ENCODE measurements at regions not wholly inside any gene's neighbourhood (a gene's known extent, or its start where the extent isn't known, plus 50 kb on each side); places are given as distances from the start of the nearest gene placed in this dataset.

GRCh38 chr4:87745064-87745807 lies 54.1 kb upstream of the IBSP start:
- no peaks in the 10 kb centered on the region for H3K27me3 ChIP-seq (ENCODE audit: control insufficient read depth, insufficient read depth, low read length)
- 0 out of 2 replicates have a peak, but pooled peaks cover 3% of the 10 kb centered on the region for H3K4me1 ChIP-seq (ENCODE audit: control insufficient read depth, insufficient read depth, low read length)
- H3K9me3 ChIP-seq (ENCODE audit: control insufficient read depth, insufficient read depth, low read length) = peaks cover 8% of the 10 kb centered on the region
- no peak overlapping the region for H3K9ac ChIP-seq (ENCODE audit: low read depth, low read length)
- H3K4me3 ChIP-seq (ENCODE audit: low read depth, low read length) = no peak overlapping the region
- no peak overlapping the region for H3K27ac ChIP-seq (ENCODE audit: low read depth, low read length)
- no peaks in the 10 kb centered on the region for H3K36me3 ChIP-seq (ENCODE audit: control insufficient read depth, insufficient read depth, low read length)

DNA sequence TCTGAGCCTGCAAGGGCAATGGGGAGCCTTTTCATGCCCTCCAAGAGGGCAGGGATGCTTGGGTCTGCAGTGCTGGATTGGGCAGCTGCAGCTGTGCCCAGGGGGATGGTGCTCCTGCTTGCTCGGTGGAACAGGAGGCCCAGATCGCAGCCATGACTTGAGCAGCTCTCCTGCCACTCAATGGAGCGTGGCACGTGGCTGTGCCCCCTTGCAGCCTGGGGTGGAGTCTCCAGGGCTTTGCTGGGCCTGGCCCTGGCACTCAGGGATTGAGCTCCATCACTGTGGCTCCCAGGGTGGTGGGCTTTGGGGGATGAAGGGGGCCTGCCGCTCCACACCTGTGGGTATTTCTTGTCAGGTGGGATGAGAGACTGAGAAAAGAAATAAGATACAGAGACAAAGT lies 53.4 kb upstream of the IBSP start:
- no peak overlapping the region for H3K27ac ChIP-seq (ENCODE audit: low read depth, low read length)
- H3K9me3 ChIP-seq (ENCODE audit: control insufficient read depth, insufficient read depth, low read length) = peaks cover 8% of the 10 kb centered on the region
- H3K4me1 ChIP-seq (ENCODE audit: control insufficient read depth, insufficient read depth, low read length) = 0 out of 2 replicates have a peak, but pooled peaks cover 3% of the 10 kb centered on the region
- no peak overlapping the region for H3K9ac ChIP-seq (ENCODE audit: low read depth, low read length)
- H3K27me3 ChIP-seq (ENCODE audit: control insufficient read depth, insufficient read depth, low read length) = no peaks in the 10 kb centered on the region
- no peaks in the 10 kb centered on the region for H3K36me3 ChIP-seq (ENCODE audit: control insufficient read depth, insufficient read depth, low read length)
- H3K4me3 ChIP-seq (ENCODE audit: low read depth, low read length) = no peak overlapping the region

Measured in HUES48 (cell line).